ENCODE measurements at regions not wholly inside any gene's neighbourhood (a gene's known extent, or its start where the extent isn't known, plus 50 kb on each side); places are given as distances from the start of the nearest gene placed in this dataset.
"Not testable (repeated sequence)": the region's sequence is repeated elsewhere in the genome, so short reads cannot be mapped to it uniquely, and the experiment has no call there.

DNA sequence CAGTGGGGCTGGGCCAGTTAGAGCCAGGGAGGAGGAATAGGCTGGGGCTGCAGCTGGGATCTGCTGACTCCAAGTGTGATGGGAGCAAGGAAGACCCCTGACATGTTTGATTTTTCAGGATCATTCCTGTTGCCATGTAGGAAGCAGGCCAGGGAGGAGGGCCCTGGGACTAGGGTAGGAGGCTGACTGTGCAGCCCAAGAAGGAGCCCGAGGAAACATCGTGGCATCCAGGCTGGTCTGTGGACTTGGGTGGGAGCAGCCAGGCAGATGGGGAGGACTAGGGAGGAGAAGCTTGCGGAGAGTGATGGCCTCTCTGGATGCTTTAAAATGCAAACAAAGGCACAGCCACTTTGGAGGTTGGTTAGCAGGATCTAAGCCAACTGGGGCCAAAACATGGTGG is 311.4 kb upstream of the WSB1 start:
- TF ChIP-seq, protein P1, sequence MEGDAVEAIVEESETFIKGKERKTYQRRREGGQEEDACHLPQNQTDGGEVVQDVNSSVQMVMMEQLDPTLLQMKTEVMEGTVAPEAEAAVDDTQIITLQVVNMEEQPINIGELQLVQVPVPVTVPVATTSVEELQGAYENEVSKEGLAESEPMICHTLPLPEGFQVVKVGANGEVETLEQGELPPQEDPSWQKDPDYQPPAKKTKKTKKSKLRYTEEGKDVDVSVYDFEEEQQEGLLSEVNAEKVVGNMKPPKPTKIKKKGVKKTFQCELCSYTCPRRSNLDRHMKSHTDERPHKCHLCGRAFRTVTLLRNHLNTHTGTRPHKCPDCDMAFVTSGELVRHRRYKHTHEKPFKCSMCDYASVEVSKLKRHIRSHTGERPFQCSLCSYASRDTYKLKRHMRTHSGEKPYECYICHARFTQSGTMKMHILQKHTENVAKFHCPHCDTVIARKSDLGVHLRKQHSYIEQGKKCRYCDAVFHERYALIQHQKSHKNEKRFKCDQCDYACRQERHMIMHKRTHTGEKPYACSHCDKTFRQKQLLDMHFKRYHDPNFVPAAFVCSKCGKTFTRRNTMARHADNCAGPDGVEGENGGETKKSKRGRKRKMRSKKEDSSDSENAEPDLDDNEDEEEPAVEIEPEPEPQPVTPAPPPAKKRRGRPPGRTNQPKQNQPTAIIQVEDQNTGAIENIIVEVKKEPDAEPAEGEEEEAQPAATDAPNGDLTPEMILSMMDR (IDR thresholded peaks at IDR 0.05), result not testable (repeated sequence)
- not testable (repeated sequence) for TF ChIP-seq POLR2A (IDR thresholded peaks at IDR 0.05)

All from ovary (tissue), 3 donors.